ENCODE measurements at regions not wholly inside any gene's neighbourhood (a gene's known extent, or its start where the extent isn't known, plus 50 kb on each side); places are given as distances from the start of the nearest gene placed in this dataset.

- Histone ChIP-seq H3K27me3 (ENCODE audit: insufficient read depth) (no peaks in the 10 kb centered on the region), H3K4me2 (no peak overlapping the region), H3K9me2 (ENCODE audit: insufficient read depth) (no peaks in the 10 kb centered on the region), H4K20me1 (replicated peaks; ENCODE audit: insufficient read depth) (no peaks in the 10 kb centered on the region), H3K27ac (ENCODE audit: low read depth) (no peak overlapping the region), H2AFZ (no peak overlapping the region), H3F3A (replicated peaks; ENCODE audit: low read depth) (no peaks in the 10 kb centered on the region), H3K36me3 (ENCODE audit: insufficient read depth) (no peaks in the 10 kb centered on the region), H3K4me1 (ENCODE audit: insufficient read depth) (no peaks in the 10 kb centered on the region), H3K79me2 (replicated peaks; ENCODE audit: insufficient read depth) (no peaks in the 10 kb centered on the region), H3K4me3 (no peak overlapping the region)
- no peak overlapping the region for H3K4me3 Mint-ChIP-seq
- H3K27ac Mint-ChIP-seq = no peak overlapping the region
- H3K27me3 Mint-ChIP-seq (ENCODE audit: insufficient read depth, low read depth, poor library complexity) = no peaks in the 10 kb centered on the region
- H3K4me1 Mint-ChIP-seq = no peaks in the 10 kb centered on the region
- H3K9me3 Mint-ChIP-seq = no peaks in the 10 kb centered on the region; the same call in 2 of the 3 replicates
- DNase-seq (ENCODE audit: low spot score) = no peak
- TF ChIP-seq CTCF (conservative IDR thresholded peaks at IDR 0.05; ENCODE audit: low read depth in 2 of 2) (no peak), STAT1 (IDR thresholded peaks at IDR 0.05; ENCODE audit: unreplicated experiment) (no peak), ZNF114 (CRISPR knock-in tag; IDR thresholded peaks at IDR 0.05) (no peak), EZH2 (IDR thresholded peaks at IDR 0.05; ENCODE audit: low read depth, unreplicated experiment) (no peak), EZH2phosphoT487 (IDR thresholded peaks at IDR 0.05; ENCODE audit: unreplicated experiment) (no peak), ZNF331 (CRISPR knock-in tag; IDR thresholded peaks at IDR 0.05; ENCODE audit: low read depth) (no peak), JUNB (IDR thresholded peaks at IDR 0.05; ENCODE audit: unreplicated experiment) (no peak), ZNF462 (CRISPR knock-in tag; IDR thresholded peaks at IDR 0.05) (no peak), ETS1 (IDR thresholded peaks at IDR 0.05) (no peak), POLR2AphosphoS5 (IDR thresholded peaks at IDR 0.05; ENCODE audit: low read depth) (no peak), CREB1 (CRISPR knock-in tag; IDR thresholded peaks at IDR 0.05; ENCODE audit: low read depth) (no peak)
- TF ChIP-seq, protein P1, sequence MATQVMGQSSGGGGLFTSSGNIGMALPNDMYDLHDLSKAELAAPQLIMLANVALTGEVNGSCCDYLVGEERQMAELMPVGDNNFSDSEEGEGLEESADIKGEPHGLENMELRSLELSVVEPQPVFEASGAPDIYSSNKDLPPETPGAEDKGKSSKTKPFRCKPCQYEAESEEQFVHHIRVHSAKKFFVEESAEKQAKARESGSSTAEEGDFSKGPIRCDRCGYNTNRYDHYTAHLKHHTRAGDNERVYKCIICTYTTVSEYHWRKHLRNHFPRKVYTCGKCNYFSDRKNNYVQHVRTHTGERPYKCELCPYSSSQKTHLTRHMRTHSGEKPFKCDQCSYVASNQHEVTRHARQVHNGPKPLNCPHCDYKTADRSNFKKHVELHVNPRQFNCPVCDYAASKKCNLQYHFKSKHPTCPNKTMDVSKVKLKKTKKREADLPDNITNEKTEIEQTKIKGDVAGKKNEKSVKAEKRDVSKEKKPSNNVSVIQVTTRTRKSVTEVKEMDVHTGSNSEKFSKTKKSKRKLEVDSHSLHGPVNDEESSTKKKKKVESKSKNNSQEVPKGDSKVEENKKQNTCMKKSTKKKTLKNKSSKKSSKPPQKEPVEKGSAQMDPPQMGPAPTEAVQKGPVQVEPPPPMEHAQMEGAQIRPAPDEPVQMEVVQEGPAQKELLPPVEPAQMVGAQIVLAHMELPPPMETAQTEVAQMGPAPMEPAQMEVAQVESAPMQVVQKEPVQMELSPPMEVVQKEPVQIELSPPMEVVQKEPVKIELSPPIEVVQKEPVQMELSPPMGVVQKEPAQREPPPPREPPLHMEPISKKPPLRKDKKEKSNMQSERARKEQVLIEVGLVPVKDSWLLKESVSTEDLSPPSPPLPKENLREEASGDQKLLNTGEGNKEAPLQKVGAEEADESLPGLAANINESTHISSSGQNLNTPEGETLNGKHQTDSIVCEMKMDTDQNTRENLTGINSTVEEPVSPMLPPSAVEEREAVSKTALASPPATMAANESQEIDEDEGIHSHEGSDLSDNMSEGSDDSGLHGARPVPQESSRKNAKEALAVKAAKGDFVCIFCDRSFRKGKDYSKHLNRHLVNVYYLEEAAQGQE (IDR thresholded peaks at IDR 0.05; ENCODE audit: unreplicated experiment) = no peak
- no peak for ATAC-seq
- H3K36me3 Mint-ChIP-seq (ENCODE audit: low read depth) = no peaks in the 10 kb centered on the region
Observed at GRCh38 chr5:112025757-112026156, 268.8 kb upstream of the NREP start.

Measured in GM23338 (cell line).